ENCODE measurements at regions not wholly inside any gene's neighbourhood (a gene's known extent, or its start where the extent isn't known, plus 50 kb on each side); places are given as distances from the start of the nearest gene placed in this dataset.

DNA sequence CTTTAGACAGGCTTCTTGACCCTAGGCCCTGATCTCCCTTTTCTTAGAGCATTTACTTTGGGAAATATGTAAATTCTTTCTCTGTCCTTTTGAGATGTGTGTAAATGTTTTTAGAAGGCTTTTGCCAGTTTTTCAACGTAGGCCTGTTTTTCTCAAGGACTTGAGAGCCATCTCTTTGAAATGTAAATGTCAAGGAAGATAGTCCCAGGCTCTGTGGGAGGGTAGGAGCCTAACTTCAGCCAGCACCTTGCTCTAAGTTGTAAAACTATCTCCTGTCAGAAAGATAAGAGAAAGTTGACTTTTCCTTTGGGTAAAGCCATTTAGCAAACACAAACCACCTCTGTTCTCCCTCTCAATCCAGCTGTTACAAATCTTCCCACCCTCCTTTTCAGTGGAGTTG lies 219.8 kb downstream of the RPS29 start:
- H3K4me3 ChIP-seq = no peak overlapping the region
- ATAC-seq (no peak), DNase-seq (no peak)
- no peaks in the 10 kb centered on the region for H3K27me3 ChIP-seq (ENCODE audit: insufficient read depth in 3 of 3, low read length in 2 of 3)
- H3K27ac ChIP-seq = no peak overlapping the region
- TF ChIP-seq, protein P1, sequence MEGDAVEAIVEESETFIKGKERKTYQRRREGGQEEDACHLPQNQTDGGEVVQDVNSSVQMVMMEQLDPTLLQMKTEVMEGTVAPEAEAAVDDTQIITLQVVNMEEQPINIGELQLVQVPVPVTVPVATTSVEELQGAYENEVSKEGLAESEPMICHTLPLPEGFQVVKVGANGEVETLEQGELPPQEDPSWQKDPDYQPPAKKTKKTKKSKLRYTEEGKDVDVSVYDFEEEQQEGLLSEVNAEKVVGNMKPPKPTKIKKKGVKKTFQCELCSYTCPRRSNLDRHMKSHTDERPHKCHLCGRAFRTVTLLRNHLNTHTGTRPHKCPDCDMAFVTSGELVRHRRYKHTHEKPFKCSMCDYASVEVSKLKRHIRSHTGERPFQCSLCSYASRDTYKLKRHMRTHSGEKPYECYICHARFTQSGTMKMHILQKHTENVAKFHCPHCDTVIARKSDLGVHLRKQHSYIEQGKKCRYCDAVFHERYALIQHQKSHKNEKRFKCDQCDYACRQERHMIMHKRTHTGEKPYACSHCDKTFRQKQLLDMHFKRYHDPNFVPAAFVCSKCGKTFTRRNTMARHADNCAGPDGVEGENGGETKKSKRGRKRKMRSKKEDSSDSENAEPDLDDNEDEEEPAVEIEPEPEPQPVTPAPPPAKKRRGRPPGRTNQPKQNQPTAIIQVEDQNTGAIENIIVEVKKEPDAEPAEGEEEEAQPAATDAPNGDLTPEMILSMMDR (IDR thresholded peaks at IDR 0.05) = no peak
- 10 to 27% (median 23%) methylated on average over 1 of the region's 1 CpG for WGBS, 3 donors
- no peaks in the 10 kb centered on the region for H3K36me3 ChIP-seq (ENCODE audit: insufficient read depth in 1 of 2, low read depth in 1 of 2)
- no peaks in the 10 kb centered on the region for H3K9me3 ChIP-seq
- H3K4me1 ChIP-seq = no peaks in the 10 kb centered on the region
- intact Hi-C loops (cut with DNase I) = no loop called here

DNA sequence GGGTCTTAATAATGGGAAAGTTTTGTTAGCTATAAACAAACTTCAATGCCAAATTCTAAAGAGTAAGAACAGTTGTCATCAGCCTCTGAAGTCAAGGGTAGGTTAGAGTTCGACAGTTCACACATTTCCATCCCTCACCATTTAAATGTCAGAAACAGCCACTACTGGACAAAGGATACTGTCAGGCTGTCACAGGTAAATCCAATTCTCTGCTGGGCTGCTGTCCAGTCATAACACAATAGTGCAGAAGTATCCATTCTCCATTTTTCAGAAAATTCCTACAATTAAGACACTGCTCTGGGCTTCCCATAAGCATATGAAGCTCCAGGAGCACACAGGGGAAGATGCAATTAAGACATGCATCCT lies 221.4 kb downstream of the RPS29 start:
- intact Hi-C loops (cut with DNase I) = no loop called here
- H3K27me3 ChIP-seq (ENCODE audit: insufficient read depth in 3 of 3, low read length in 2 of 3) = no peaks in the 10 kb centered on the region
- no peaks in the 10 kb centered on the region for H3K4me1 ChIP-seq
- H3K4me3 ChIP-seq = no peak overlapping the region
- WGBS, 3 donors = 39 to 46% (median 39%) methylated on average over 1 of the region's 1 CpG
- no peaks in the 10 kb centered on the region for H3K9me3 ChIP-seq
- DNase-seq = no peak
- H3K27ac ChIP-seq = no peak overlapping the region
- ATAC-seq = no peak
- H3K36me3 ChIP-seq (ENCODE audit: insufficient read depth in 1 of 2, low read depth in 1 of 2) = no peaks in the 10 kb centered on the region
- TF ChIP-seq, protein P1 (IDR thresholded peaks at IDR 0.05) = no peak

DNA sequence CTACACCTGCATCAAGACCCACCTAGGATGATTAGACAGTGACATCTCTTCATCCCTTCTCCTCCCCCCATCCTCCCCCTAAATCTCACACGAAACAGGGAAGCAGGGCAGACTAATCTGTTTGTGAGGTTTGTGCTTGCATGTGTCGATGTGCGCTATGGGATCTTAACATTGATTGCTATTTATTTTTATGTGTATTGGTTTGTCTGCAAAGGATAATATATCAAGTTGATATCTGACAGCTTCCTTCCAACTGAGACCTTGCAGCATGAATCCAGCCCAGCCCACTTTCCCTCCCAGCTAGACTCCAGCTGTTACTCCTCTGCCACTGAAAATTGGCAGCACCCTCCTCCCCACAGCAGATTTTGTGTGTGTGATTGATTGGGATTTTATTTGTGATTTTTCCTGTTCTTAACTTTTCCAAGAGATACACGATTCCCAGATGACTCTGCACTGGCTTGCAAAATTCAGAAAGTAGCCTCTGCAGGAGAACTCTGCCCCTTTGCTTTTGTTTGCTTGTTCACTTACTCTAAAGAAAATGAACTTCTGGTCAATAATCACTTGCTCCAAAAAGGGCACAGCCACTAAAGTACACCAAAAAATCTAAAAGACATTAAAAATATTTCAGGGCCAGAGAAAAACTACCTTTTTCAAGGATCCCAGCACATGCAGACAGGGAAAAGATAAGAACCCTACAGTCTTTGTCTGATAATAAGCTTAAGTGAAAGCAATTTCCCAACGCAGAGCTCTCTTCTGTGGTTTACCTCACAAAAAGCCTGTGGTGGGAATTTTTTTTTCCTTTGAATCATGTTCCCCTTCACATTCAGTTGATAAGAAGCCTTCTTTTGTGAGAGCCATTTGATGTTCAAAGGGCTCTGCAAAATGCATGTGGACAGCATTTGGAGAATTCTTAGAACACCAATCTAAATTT lies 222.1 kb downstream of the RPS29 start:
- DNase-seq (no peak), ATAC-seq (no peak)
- Histone ChIP-seq H3K27me3 (ENCODE audit: insufficient read depth in 3 of 3, low read length in 2 of 3) (no peaks in the 10 kb centered on the region), H3K4me3 (no peak overlapping the region), H3K27ac (no peak overlapping the region), H3K36me3 (ENCODE audit: insufficient read depth in 1 of 2, low read depth in 1 of 2) (no peaks in the 10 kb centered on the region), H3K4me1 (no peaks in the 10 kb centered on the region), H3K9me3 (no peaks in the 10 kb centered on the region)
- intact Hi-C loops (cut with DNase I) = no loop called here
- TF ChIP-seq, protein P1 (IDR thresholded peaks at IDR 0.05) = no peak
- WGBS, 3 donors = 25 to 35% (median 35%) methylated on average over 5 of the region's 5 CpGs

DNA sequence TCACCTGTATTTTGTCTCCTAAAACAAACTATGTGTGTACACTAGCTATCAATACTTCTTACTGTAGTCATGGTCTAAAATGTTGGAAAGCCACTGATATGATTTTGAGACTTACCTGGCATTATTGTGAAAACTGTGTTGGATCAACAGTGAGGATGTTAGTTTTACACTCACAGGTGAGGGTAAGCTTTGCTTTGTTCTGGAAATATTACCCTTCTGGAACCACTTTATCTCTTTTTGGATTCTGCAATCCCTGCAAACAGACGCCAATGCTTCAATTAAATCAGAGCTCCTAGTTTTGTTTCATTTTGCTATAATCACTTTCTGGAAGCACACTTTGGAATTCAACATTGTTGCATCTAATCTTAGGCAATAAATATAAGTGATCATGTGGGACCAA lies 223.3 kb downstream of the RPS29 start:
- Histone ChIP-seq H3K36me3 (ENCODE audit: insufficient read depth in 1 of 2, low read depth in 1 of 2) (no peaks in the 10 kb centered on the region), H3K27me3 (ENCODE audit: insufficient read depth in 3 of 3, low read length in 2 of 3) (no peaks in the 10 kb centered on the region), H3K9me3 (no peaks in the 10 kb centered on the region), H3K4me3 (no peak overlapping the region), H3K27ac (no peak overlapping the region), H3K4me1 (no peaks in the 10 kb centered on the region)
- 18 to 28% (median 27%) methylated on average over 1 of the region's 1 CpG for WGBS, 3 donors
- DNase-seq = no peak
- no peak for ATAC-seq
- intact Hi-C loops (cut with DNase I) = no loop called here
- TF ChIP-seq, protein P1 (IDR thresholded peaks at IDR 0.05) = no peak

DNA sequence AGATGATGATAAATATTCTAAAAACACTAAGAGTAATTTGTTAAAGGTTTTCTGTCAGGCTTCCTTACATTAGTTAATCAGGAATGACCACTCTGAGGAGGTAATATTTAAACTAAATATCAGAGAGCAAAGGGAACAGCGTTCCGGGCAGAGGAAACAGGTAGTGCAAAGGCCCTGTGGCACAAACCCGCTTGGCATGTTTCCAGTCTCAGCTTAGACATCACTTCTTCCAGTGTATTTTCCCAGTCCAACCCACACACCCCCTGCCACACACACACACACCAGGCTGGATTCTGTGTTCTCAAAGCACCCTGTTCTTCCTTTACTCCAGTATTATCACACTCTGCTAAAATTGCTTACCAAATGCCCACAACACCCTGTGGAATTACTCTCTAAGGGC lies 247.1 kb downstream of the RPS29 start:
- DNase-seq (no peak), ATAC-seq (no peak)
- H3K27me3 ChIP-seq (ENCODE audit: insufficient read depth in 3 of 3, low read length in 2 of 3) = no peaks in the 10 kb centered on the region
- intact Hi-C loops (cut with DNase I) = no loop called here
- no peaks in the 10 kb centered on the region for H3K36me3 ChIP-seq (ENCODE audit: insufficient read depth in 1 of 2, low read depth in 1 of 2)
- H3K4me3 ChIP-seq = no peak overlapping the region
- H3K27ac ChIP-seq = no peak overlapping the region
- TF ChIP-seq, protein P1 (IDR thresholded peaks at IDR 0.05) = no peak
- H3K9me3 ChIP-seq = no peaks in the 10 kb centered on the region
- no peaks in the 10 kb centered on the region for H3K4me1 ChIP-seq
- 87 to 95% (median 91%) methylated on average over 3 of the region's 3 CpGs for WGBS, 3 donors

All from psoas muscle (tissue), 7 donors.